Keratinocyte (primary cell): ENCODE measurements at regions not wholly inside any gene's neighbourhood (a gene's known extent, or its start where the extent isn't known, plus 50 kb on each side); places are given as distances from the start of the nearest gene placed in this dataset.

Experiments
- EZH2 ChIP-seq: IDR thresholded peaks from one replicate; pipeline ENCODE4 v1.6.1; 2012; ENCODE audit warnings: inconsistent platforms, mild to moderate bottlenecking, low read length, moderate library complexity
- TF ChIP-seq, protein P1 (sequence below), 3 experiments: IDR thresholded peaks in 1 of 3; conservative IDR thresholded peaks in 1 of 3; optimal IDR thresholded peaks in 1 of 3; 2 replicates in 2 of 3; 3 replicates in 1 of 3; pipeline versions ENCODE3 to v1.5.1; 2011; ENCODE audit warnings: low read length in 3 of 3, mild to moderate bottlenecking in 3 of 3, moderate library complexity in 2 of 3, control low read depth in 1 of 3, inconsistent platforms in 1 of 3; ENCODE audit not compliant: insufficient read depth in 2 of 3; ENCODE audit errors: extremely low read depth in 1 of 3

DNA sequence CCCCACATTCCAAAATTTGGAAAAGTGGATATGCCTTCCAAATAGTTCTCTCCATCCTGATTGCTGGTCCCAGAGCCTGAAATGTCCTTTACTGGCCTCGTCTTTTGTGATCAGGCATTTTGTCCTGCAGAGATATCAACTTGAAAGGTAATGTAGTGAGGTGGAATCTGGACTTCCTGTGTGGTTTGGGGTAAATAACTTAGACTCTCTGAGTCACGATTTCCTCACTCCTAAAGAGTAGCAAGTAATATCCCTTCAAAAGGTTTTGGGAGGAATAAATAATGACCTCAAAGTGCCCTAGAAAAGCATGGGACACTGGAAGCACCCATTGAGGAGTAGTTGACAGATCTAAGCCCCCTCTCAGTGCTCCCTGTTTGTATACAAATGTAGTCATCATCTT lies 426.6 kb downstream of the OMA1 start:
- TF ChIP-seq EZH2 = no peak
- TF ChIP-seq, protein P1, sequence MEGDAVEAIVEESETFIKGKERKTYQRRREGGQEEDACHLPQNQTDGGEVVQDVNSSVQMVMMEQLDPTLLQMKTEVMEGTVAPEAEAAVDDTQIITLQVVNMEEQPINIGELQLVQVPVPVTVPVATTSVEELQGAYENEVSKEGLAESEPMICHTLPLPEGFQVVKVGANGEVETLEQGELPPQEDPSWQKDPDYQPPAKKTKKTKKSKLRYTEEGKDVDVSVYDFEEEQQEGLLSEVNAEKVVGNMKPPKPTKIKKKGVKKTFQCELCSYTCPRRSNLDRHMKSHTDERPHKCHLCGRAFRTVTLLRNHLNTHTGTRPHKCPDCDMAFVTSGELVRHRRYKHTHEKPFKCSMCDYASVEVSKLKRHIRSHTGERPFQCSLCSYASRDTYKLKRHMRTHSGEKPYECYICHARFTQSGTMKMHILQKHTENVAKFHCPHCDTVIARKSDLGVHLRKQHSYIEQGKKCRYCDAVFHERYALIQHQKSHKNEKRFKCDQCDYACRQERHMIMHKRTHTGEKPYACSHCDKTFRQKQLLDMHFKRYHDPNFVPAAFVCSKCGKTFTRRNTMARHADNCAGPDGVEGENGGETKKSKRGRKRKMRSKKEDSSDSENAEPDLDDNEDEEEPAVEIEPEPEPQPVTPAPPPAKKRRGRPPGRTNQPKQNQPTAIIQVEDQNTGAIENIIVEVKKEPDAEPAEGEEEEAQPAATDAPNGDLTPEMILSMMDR (optimal IDR thresholded peaks at IDR 0.05 in 1 of 3, IDR thresholded peaks at IDR 0.05 in 1 of 3, conservative IDR thresholded peaks at IDR 0.05 in 1 of 3; ENCODE audit: extremely low read depth in 1 of 3, insufficient read depth in 2 of 3, low read length in 3 of 3) = no peak
